ENCODE measurements at regions not wholly inside any gene's neighbourhood (a gene's known extent, or its start where the extent isn't known, plus 50 kb on each side); places are given as distances from the start of the nearest gene placed in this dataset.

- Histone ChIP-seq H4K20me1 (ENCODE audit: insufficient read depth) (no peaks in the 10 kb centered on the region), H3K4me2 (no peak overlapping the region), H3K27ac (ENCODE audit: low read depth in 2 of 2, low read length in 1 of 2) (no peak overlapping the region), H3K79me2 (ENCODE audit: insufficient read depth) (no peaks in the 10 kb centered on the region), H2AFZ (ENCODE audit: low read depth) (no peak overlapping the region), H3F3A (replicated peaks; ENCODE audit: insufficient read depth) (no peaks in the 10 kb centered on the region), H3K36me3 (replicated peaks in 1 of 2; ENCODE audit: control insufficient read depth in 1 of 2, insufficient read depth in 2 of 2, low read length in 1 of 2) (no peaks in the 10 kb centered on the region), H3K4me3 (ENCODE audit: low read depth in 2 of 2, low read length in 1 of 2) (no peak overlapping the region), H3K9me3 (no peaks in the 10 kb centered on the region), H3K9ac (no peak overlapping the region), H3K9me2 (no peaks in the 10 kb centered on the region), H3K27me3 (ENCODE audit: insufficient read depth) (no peaks in the 10 kb centered on the region), H3K4me1 (ENCODE audit: control insufficient read depth in 1 of 2, insufficient read depth in 2 of 2, low read depth in 1 of 2, low read length in 1 of 2) (peaks cover 0 to 6% of the 10 kb centered on the region in 2 experiments; a peak in 1 of 4 replicates)
- 88% methylated on average over 5 of the region's 5 CpGs for WGBS (ENCODE audit: low lambda C conversion rate)
- DNase-seq, result no peak
- ChIA-PET CTCF (no interaction called here), POLR2A (no interaction called here)
- TF ChIP-seq RXRA (IDR thresholded peaks at IDR 0.05; ENCODE audit: borderline replicate concordance, low read depth), result no peak
- TF ChIP-seq GABPA (IDR thresholded peaks at IDR 0.05; ENCODE audit: low read depth), result no peak
- TF ChIP-seq, protein P1, sequence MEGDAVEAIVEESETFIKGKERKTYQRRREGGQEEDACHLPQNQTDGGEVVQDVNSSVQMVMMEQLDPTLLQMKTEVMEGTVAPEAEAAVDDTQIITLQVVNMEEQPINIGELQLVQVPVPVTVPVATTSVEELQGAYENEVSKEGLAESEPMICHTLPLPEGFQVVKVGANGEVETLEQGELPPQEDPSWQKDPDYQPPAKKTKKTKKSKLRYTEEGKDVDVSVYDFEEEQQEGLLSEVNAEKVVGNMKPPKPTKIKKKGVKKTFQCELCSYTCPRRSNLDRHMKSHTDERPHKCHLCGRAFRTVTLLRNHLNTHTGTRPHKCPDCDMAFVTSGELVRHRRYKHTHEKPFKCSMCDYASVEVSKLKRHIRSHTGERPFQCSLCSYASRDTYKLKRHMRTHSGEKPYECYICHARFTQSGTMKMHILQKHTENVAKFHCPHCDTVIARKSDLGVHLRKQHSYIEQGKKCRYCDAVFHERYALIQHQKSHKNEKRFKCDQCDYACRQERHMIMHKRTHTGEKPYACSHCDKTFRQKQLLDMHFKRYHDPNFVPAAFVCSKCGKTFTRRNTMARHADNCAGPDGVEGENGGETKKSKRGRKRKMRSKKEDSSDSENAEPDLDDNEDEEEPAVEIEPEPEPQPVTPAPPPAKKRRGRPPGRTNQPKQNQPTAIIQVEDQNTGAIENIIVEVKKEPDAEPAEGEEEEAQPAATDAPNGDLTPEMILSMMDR (IDR thresholded peaks at IDR 0.05), result no peak
- no peak for TF ChIP-seq IRF3 (IDR thresholded peaks at IDR 0.05; ENCODE audit: low read depth, low read length)
- no peak for TF ChIP-seq EZH2phosphoT487 (IDR thresholded peaks at IDR 0.05; ENCODE audit: borderline replicate concordance, low read depth)
- no peak for TF ChIP-seq REST (IDR thresholded peaks at IDR 0.05; ENCODE audit: low read depth, low read length)
- TF ChIP-seq MEF2A (IDR thresholded peaks at IDR 0.05; ENCODE audit: borderline replicate concordance, low read depth), result no peak
- TF ChIP-seq GATA2 (CRISPR knock-in tag; IDR thresholded peaks at IDR 0.05), result no peak
- no peak for TF ChIP-seq SIN3A (IDR thresholded peaks at IDR 0.05; ENCODE audit: borderline replicate concordance, low read depth, low read length)
- TF ChIP-seq ELF1 (IDR thresholded peaks at IDR 0.05), result no peak
- TF ChIP-seq MXI1 (IDR thresholded peaks at IDR 0.05; ENCODE audit: low read depth, low read length), result no peak
- TF ChIP-seq, protein P2, sequence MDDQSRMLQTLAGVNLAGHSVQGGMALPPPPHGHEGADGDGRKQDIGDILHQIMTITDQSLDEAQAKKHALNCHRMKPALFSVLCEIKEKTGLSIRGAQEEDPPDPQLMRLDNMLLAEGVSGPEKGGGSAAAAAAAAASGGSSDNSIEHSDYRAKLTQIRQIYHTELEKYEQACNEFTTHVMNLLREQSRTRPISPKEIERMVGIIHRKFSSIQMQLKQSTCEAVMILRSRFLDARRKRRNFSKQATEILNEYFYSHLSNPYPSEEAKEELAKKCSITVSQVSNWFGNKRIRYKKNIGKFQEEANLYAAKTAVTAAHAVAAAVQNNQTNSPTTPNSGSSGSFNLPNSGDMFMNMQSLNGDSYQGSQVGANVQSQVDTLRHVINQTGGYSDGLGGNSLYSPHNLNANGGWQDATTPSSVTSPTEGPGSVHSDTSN (IDR thresholded peaks at IDR 0.05), result no peak
- no peak for TF ChIP-seq EP300 (IDR thresholded peaks at IDR 0.05; ENCODE audit: borderline replicate concordance in 1 of 2, low read depth in 1 of 2, low read length in 1 of 2)
- no peak for TF ChIP-seq CHD2 (IDR thresholded peaks at IDR 0.05; ENCODE audit: low read length, partially characterized antibody)
- TF ChIP-seq YY1 (IDR thresholded peaks at IDR 0.05; ENCODE audit: low read depth), result no peak
Observed at GRCh38 chr13:76685938-76686337, 200.3 kb downstream of the KCTD12 start.
